ENCODE measurements at regions not wholly inside any gene's neighbourhood (a gene's known extent, or its start where the extent isn't known, plus 50 kb on each side); places are given as distances from the start of the nearest gene placed in this dataset.
A peak's percentile ranks its signal among the peaks of the same experiment; 100 is the strongest.

- DNase-seq (ENCODE audit: low read depth): no peak
- no peak overlapping the region for H3K4me3 ChIP-seq (ENCODE audit: control insufficient read depth, low read depth, low read length)
- TF ChIP-seq, protein P1, sequence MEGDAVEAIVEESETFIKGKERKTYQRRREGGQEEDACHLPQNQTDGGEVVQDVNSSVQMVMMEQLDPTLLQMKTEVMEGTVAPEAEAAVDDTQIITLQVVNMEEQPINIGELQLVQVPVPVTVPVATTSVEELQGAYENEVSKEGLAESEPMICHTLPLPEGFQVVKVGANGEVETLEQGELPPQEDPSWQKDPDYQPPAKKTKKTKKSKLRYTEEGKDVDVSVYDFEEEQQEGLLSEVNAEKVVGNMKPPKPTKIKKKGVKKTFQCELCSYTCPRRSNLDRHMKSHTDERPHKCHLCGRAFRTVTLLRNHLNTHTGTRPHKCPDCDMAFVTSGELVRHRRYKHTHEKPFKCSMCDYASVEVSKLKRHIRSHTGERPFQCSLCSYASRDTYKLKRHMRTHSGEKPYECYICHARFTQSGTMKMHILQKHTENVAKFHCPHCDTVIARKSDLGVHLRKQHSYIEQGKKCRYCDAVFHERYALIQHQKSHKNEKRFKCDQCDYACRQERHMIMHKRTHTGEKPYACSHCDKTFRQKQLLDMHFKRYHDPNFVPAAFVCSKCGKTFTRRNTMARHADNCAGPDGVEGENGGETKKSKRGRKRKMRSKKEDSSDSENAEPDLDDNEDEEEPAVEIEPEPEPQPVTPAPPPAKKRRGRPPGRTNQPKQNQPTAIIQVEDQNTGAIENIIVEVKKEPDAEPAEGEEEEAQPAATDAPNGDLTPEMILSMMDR (IDR thresholded peaks at IDR 0.05; ENCODE audit: control insufficient read depth, insufficient read depth, low read depth, low read length, missing control alignments): no peak
These were observed 194.4 kb downstream of the RASSF9 start for GRCh38 chr12:85641796-85642195.

DNA sequence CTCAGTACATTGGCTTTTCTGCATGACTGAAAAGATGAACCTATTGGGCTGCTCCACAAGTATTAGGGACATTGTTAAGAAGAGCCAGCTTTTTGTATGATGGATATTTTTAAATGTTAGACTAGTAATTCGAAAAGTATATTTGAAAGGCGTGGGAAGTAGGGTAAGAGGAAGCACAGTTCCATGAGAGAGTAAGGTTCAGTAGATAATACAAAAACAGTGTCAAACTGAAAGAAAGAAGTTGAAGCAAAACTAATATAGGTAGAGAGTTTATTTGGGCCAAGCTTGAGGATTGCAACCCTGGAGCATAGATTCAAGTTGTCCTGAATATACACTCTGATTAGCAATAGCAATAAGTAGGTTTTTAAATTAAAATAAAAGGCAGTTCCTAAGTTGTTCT lies 193.9 kb downstream of the RASSF9 start:
- H3K4me3 ChIP-seq (ENCODE audit: control insufficient read depth, low read depth, low read length): no peak overlapping the region
- TF ChIP-seq, protein P1 (IDR thresholded peaks at IDR 0.05; ENCODE audit: control insufficient read depth, insufficient read depth, low read depth, low read length, missing control alignments): no peak
- DNase-seq (ENCODE audit: low read depth): no peak

- TF ChIP-seq, protein P1 (IDR thresholded peaks at IDR 0.05; ENCODE audit: control insufficient read depth, insufficient read depth, low read depth, low read length, missing control alignments): peak; percentile 68
These were observed 193.4 kb downstream of the RASSF9 start for GRCh38 chr12:85642808-85643207.

GRCh38 chr12:85644508-85644907 lies 191.7 kb downstream of the RASSF9 start:
- TF ChIP-seq, protein P1 (IDR thresholded peaks at IDR 0.05; ENCODE audit: control insufficient read depth, insufficient read depth, low read depth, low read length, missing control alignments): no peak
- no peak overlapping the region for H3K4me3 ChIP-seq (ENCODE audit: control insufficient read depth, low read depth, low read length)
- DNase-seq (ENCODE audit: low read depth): no peak

More at GRCh38 chr12:85642808-85643207, 193.4 kb downstream of the RASSF9 start:
- DNase-seq (ENCODE audit: low read depth): peak; percentile 67
- H3K4me3 ChIP-seq (ENCODE audit: control insufficient read depth, low read depth, low read length): no peak overlapping the region

DNA sequence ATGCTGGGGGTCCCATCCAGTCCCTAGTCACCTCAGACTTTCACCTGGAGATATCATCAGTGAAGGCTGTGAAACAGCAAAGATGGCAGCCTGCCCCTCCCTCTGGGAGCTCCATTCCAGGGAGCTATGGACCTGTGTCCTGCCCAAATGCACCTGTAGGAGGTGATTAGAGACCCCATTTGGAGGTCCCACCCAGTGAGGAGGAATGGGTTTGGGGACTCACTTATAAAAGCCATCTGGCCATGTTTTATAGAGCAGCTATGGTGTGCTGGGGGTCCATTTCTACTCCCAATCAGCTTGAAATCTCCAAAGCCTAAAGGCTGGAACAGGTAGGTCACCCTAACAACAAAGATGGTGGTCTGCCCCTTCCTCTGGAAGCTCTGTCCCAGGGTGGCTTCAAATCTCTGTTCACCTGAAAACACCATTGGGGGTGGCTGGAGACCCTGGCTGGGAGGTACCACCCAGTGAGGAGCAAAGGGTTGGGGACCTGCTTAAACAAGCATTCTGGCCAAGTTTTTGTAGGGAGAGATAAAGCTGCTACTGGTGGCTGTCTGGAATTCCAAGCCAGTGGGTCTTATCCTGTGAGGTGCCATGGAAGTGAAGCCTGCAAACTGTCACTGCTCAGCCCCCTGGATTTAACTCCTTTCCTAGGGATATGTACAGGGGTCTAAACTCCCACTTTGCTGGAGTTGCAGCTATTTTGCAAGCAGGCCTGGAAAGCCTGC lies 182.3 kb downstream of the RASSF9 start:
- DNase-seq (ENCODE audit: low read depth): no peak
- TF ChIP-seq, protein P1 (IDR thresholded peaks at IDR 0.05; ENCODE audit: control insufficient read depth, insufficient read depth, low read depth, low read length, missing control alignments): no peak
- H3K4me3 ChIP-seq (ENCODE audit: control insufficient read depth, low read depth, low read length): no peak overlapping the region

GRCh38 chr12:85654456-85654840 lies 181.8 kb downstream of the RASSF9 start:
- no peak for DNase-seq (ENCODE audit: low read depth)
- H3K4me3 ChIP-seq (ENCODE audit: control insufficient read depth, low read depth, low read length): no peak overlapping the region
- TF ChIP-seq, protein P1 (IDR thresholded peaks at IDR 0.05; ENCODE audit: control insufficient read depth, insufficient read depth, low read depth, low read length, missing control alignments): no peak

Data from AG09309 (cell line).